Astrocyte of the hippocampus (primary cell): ENCODE measurements at regions not wholly inside any gene's neighbourhood (a gene's known extent, or its start where the extent isn't known, plus 50 kb on each side); places are given as distances from the start of the nearest gene placed in this dataset.
A peak's percentile ranks its signal among the peaks of the same experiment; 100 is the strongest.

ENCODE experiments used
- DNase-seq: peaks from one replicate; pipeline ENCODE4 v3.0.0; 2011; ENCODE audit warnings: low read depth, low spot score

GRCh38 chr2:204228169-204228886 lies 291.8 kb downstream of the ICOS start:
- DNase-seq = no peak

- DNase-seq = no peak
Observed at GRCh38 chr2:204234248-204234647, 297.7 kb downstream of the ICOS start.

GRCh38 chr2:204234879-204235278 lies 298.3 kb downstream of the ICOS start:
- DNase-seq = peak; percentile 86

- no peak for DNase-seq
Observed at GRCh38 chr2:204237416-204237815, 300.9 kb downstream of the ICOS start.

GRCh38 chr2:204239411-204240165 lies 303.0 kb downstream of the ICOS start:
- DNase-seq = no peak

- no peak for DNase-seq
Observed at GRCh38 chr2:204240961-204241360, 304.3 kb upstream of the PARD3B start.

GRCh38 chr2:204249437-204249836 lies 295.8 kb upstream of the PARD3B start:
- DNase-seq = no peak

GRCh38 chr2:204250692-204251091 lies 294.6 kb upstream of the PARD3B start:
- no peak for DNase-seq

- no peak for DNase-seq
Observed at GRCh38 chr2:204251158-204251997, 293.9 kb upstream of the PARD3B start.

- no peak for DNase-seq
Observed at GRCh38 chr2:204251998-204252376, 293.3 kb upstream of the PARD3B start.

- no peak for DNase-seq
Observed at GRCh38 chr2:204255071-204255470, 290.2 kb upstream of the PARD3B start.

- no peak for DNase-seq
Observed at GRCh38 chr2:204255526-204255925, 289.7 kb upstream of the PARD3B start.

- no peak for DNase-seq
Observed at GRCh38 chr2:204257781-204258180, 287.5 kb upstream of the PARD3B start.

- DNase-seq = no peak
Observed at GRCh38 chr2:204258890-204259289, 286.4 kb upstream of the PARD3B start.

GRCh38 chr2:204260162-204260877 lies 285.0 kb upstream of the PARD3B start:
- peak; percentile 87 for DNase-seq

GRCh38 chr2:204260901-204261300 lies 284.4 kb upstream of the PARD3B start:
- DNase-seq = no peak

- no peak for DNase-seq
Observed at GRCh38 chr2:204261846-204262245, 283.4 kb upstream of the PARD3B start.

- DNase-seq = no peak
Observed at GRCh38 chr2:204264085-204264553, 281.2 kb upstream of the PARD3B start.

GRCh38 chr2:204264621-204265140 lies 280.6 kb upstream of the PARD3B start:
- no peak for DNase-seq

- DNase-seq = no peak
Observed at GRCh38 chr2:204265681-204266181, 279.5 kb upstream of the PARD3B start.

GRCh38 chr2:204268458-204268857 lies 276.8 kb upstream of the PARD3B start:
- no peak for DNase-seq
